Stimulated activated CD4-positive, alpha-beta T cell treated with anti-CD3 and anti-CD28 coated beads, Interleukin-12 subunit alpha, Interleukin-12 subunit beta, amount 100 ng/mL, for 4 hours (primary cell): ENCODE measurements at regions not wholly inside any gene's neighbourhood (a gene's known extent, or its start where the extent isn't known, plus 50 kb on each side); places are given as distances from the start of the nearest gene placed in this dataset.
"Not testable (repeated sequence)": the region's sequence is repeated elsewhere in the genome, so short reads cannot be mapped to it uniquely, and the experiment has no call there.

Experiments
- DNase-seq: peaks from one replicate; pipeline ENCODE4 v3.0.0-alpha.2; 2020

DNA sequence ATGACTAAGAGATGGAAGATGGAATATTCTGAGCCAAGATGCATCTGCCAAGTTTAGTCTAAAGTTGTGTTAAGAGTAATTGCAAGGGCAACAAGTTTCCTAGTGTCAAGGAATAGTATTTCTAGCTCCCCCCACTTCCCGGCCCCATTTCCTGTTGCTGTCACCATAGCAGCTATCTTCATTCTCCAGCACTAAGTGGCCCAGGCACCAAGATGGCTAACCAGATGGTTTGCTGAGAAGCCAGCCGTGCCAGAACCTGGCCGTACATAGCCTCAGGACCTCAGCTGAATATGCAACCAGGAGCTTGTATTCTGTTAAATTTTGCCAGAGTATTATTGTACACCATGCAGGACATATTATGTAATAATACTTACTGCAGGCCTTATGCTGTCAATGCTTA, 108.8 kb upstream of the UMPS start:
- no peak for DNase-seq

GRCh38 chr3:124625074-124625473, 105.2 kb upstream of the UMPS start:
- DNase-seq = no peak

- DNase-seq = no peak
These were observed 102.7 kb upstream of the UMPS start for GRCh38 chr3:124627501-124627908.

DNA sequence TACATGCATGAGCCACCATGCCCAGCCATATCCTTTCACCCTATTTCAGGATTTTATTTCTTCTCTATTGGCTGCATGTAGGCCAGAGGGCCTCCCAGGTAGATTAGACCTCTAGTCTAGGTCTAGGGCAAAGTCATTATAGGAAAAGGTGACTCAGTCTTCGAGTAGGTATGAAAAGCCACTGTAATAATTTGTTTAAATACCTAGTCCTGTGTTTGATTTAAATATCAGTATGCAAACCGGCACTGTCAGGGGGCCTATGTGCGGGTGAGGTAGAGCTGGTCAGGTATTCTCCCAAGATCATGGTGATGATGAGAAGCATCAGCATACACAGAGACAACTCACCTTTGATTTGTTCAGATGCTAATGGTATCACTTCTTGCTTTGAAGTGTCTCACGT, 101.4 kb upstream of the UMPS start:
- no peak for DNase-seq

DNA sequence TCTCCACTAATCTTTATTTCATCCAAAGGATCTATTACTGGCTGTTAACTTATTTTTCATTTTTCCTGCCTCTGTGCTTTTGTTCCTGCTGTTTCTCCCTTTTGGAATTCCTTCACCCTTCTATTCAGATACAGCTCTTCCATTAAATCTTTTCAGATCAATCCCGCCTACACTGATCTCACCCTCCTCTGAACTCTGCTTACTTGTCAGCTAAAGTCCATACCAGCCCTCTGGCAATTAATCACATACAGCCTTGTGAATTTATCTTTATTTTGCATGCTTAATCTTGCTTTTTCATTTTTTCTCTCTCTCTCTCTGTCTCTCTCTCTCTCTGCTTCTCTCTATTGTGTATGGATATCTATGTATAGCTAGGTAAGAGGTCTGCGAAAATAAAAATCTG, 100.8 kb upstream of the UMPS start:
- no peak for DNase-seq

- no peak for DNase-seq
These were observed 99.3 kb upstream of the UMPS start for GRCh38 chr3:124630960-124631359.

GRCh38 chr3:124631727-124632126, 98.5 kb upstream of the UMPS start:
- no peak for DNase-seq

DNA sequence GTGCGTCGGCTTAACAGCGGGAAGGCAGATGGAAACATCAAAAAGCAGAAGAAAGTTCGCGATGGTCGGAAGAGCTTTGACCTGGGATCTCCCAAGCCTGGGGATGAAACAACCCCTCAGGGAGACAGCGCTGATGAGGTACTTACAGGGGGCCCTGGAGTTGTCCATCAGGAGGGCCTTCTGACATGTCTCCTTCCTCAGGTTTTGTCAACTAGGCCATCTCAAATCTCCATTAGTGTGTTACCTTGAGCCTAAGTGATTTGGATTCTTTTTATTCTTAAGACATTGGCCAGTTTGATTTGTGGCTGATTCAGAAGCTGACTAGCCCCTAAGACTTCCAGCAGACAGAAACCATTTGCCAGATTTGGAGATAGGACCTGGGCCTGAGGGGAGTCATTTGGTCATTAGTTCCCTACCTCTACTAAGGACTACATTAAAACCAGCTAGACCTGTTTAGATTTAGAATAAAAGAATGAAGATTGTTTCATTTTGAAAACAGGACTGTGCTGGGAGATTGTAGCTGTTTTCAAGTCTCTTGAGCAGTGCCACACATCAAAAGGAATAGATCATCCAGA, 97.6 kb upstream of the UMPS start:
- DNase-seq = no peak

GRCh38 chr3:124633524-124633923, 96.7 kb upstream of the UMPS start:
- no peak for DNase-seq

DNA sequence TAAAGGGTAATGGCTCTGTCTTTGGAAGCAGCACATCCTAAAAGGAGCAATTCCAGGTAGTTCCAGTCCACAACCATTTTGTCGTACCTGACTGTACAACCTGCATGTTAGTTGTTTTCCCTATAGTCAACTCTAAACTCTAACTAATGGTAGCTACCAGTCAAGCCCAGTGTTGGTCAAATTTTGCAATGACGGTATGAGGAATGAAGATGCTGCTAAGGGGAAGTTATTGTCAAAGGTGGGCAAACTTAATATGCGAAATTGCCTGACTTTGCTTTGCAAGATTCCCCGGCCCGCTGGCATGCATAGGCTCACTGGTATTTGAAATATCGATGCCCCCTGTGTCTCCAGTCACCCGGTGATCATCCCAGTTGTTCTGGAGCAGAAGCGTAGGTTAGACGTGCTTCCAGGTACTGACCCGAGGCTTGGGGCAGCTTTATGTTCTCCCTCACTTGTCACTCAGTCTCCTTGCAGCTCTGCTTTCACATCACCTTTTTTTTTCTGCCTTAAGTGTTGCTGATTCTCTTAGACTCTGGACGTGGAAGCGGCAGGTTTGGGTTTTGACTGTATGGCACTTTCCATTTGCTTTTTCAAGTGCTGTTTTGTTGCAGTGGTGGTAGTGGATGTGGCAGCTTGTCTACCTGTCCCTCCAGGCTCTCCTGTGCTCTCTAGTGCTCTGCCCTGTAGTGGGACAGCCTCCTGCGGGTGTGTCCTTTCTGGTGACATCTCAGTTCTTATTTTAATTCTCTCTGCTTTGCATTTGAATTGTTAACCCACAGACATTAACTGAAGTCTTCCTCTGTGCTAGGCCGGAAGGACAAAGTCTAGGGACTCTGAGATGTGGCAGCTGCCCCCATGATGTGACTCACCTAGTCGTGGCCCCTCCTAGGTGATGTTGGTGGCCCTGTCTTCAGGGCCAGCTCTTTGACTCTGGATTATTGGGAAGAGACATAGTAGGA, 95.8 kb upstream of the UMPS start:
- no peak for DNase-seq

DNA sequence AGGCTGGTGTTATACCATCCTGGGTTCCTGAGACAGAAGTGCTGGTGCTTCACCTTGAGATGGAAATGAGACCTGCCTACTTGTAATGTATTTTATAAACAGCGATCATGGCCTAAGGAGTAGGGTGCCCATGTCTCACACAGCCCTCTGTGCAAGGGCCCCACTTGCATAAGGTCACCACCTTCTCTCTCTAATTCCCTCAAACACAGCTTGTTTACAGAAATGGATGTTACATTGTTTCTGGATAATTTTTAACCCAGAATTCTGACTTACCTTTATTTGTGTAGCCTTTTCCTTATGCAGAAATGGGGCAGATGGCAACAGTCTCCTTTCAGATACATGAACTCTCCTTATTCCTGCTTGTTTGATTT, 95.1 kb upstream of the UMPS start:
- DNase-seq = no peak

DNA sequence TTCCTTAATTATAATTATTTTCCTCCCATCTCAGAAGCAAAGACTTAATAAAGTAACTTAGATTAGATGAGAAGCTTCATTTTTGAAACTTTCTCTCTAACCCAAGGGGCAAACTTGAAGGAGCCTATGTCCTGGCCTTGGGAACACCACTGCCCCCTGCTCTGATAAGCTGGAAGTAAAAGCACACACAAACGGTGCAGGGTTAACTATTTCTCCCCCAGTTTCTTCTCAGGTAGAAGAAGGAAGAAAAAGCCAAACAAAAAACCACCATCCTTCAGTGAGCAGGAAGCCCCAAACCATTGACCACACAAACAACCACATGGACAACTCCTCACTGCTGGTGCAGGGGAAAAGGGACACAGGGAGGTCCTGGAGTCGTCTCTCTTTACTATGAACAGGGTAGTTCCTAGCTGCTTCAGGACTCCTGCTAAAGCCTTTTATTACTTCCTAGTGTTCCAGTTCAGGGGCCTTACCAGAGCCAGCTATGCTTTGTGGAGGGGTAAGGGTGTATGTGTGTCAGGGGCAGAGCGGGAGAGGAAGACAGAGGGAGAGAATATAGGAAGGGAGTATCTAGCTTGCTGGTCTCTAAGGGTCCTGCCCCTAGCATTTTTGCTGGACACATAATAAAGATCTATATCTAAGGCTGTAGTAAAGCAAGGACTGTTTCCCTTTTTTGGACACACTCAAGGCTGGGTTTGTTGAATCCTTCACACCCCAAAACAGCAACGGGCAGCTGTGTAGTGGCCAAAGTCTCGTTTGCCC, 94.0 kb upstream of the UMPS start:
- DNase-seq = no peak

GRCh38 chr3:124636863-124637296, 93.4 kb upstream of the UMPS start:
- no peak for DNase-seq

DNA sequence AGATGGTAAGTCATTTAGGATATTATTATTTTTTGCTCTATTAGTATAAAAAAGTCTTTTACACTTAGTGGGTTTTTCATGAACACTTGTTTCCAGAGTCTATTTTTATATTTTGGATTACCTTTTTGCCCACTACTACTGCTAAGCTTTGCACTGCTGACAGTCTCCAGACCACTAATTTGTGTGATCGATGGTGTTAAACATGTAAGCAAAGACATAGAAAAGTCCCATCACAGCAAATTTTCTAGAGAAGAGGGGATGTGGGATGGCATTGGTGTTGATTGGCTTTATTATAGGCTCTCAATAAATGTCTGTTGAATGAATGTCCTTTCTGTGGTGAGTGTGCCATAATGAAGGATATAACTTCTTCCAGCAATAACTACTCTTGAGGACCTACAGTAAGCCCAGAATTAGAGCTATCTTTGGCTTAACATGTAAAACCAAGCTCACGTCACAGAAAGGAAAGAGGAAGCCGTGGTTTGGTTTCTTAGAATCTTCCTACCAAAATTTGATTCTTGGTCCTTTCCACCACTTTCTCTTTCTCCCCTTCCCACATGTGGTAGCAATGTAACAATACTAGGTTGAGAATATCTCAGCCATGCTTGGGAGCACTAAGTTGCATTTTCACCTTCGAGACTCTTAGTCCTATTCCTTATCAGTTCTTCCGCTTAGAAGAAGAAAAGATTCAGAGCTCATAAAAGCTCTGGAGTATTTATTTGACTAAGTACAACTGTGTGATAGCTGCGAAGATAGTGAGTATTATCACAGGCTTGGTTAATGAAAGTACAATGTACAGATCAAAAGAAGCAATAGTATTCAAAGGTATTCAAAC, 90.6 kb upstream of the UMPS start:
- no peak for DNase-seq

- no peak for DNase-seq
These were observed 89.5 kb upstream of the UMPS start for GRCh38 chr3:124640635-124641306.

DNA sequence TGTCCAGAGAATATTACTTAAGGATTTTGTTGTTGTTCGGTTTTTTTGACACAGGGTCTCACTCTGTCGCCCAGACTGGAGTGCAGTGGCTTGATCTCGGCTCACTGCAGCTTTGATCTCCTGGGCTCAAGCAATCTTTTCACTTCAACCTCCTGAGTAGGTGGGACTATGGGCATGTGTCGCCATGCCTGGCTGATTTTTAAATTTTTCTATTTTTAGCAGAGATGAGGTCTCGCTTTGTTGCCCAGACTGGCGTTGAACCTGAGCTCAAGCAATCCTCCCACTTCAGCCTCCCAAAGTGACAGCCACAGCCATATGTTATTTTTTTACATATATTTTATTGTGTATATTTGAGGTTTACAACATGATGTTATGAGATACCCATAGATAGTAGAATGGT, 86.8 kb upstream of the UMPS start:
- no peak for DNase-seq

DNA sequence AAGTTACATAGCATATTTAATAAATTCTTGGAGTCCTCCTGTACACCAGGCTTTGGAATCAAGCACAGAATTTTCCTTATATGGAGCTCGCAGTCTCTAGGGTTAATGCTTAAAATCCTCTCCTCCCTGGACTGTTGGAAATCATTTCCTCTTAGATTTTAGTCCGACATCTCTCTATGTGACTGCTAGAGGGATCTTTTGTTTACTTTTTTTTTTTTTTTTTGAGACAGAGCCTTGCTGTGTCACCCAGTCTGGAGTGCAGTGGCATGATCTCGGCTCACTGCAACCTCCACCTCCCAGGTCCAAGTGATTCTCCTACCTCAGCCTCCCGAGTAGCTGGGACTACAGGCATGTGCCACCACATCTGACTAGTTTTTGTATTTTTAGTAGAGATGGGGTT, 84.1 kb upstream of the UMPS start:
- not testable (repeated sequence) for DNase-seq

GRCh38 chr3:124648551-124648950, 81.7 kb upstream of the UMPS start:
- DNase-seq = no peak

DNA sequence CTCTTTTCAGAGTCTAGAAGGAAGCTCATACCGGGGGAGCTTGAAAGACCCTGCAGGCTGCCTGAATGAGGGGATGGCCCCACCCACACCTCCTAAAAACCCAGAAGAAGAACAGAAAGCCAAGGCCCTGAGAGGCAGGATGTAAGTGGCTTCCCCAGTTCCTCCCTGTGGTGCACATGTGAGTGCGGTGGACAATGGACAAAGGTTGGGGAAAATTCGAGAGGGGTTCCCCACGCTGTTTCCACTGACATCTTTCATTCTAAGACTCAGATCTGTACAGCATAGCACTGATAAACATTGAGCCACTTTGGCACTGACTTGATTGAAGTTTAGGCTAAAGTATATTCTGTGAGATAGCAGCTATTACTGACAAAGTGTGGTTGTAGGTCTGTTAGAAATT, 79.5 kb upstream of the UMPS start:
- no peak for DNase-seq

GRCh38 chr3:124651416-124651815, 78.8 kb upstream of the UMPS start:
- not testable (repeated sequence) for DNase-seq

DNA sequence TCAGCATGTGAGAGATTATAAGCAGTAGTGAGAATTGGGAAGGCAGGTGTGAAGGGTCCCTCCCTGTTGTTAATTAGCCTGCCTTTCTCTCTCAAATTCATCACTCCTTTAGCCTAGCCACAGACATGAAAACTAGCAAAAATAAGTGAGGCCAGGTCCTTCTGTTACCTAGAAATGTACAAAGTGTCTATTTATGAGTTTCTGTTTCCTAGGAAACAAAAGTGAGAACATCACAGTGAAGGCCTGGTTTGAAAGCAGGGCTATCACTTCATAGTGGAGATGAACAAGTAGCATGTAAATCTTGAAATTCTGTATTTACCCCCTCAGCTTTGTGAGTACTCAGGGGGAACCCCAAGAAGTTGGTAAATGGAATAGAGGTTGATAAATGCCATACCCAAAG, 78.2 kb upstream of the UMPS start:
- no peak for DNase-seq

DNA sequence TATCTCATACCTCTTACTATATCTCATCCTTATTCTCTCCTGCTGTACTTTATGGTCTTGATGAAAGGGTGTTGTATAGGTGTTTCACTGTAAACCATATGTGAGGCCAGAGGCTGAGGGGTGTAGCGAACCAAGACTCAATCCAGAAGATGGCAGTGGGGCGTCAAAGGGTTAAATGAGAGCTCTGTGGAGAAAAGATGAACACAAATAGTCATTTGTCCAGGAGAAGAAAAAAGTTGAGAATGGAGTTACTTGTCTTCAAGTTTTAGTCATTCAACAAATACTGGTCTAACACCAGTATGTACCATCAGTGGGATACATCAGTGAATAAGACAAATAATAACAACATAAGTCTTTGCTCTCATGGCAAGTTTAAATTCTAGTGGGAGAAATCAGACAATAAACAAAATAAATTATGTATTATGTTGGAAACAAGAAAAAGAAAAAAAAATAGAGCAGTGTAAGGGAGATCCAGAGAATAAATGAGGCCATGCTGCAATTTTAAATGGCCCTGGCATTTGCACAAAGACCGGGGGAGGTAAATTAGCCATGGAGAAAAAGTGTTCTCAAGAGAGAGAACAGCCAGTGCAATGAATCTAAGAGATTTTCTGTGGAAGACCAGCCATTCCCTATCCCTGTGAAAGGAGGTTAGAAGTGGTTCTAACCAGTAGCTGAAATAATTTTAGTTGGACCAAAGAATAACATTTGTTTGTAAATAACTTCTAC, 77.0 kb upstream of the UMPS start:
- no peak for DNase-seq
